ENCODE measurements at regions not wholly inside any gene's neighbourhood (a gene's known extent, or its start where the extent isn't known, plus 50 kb on each side); places are given as distances from the start of the nearest gene placed in this dataset.

DNA sequence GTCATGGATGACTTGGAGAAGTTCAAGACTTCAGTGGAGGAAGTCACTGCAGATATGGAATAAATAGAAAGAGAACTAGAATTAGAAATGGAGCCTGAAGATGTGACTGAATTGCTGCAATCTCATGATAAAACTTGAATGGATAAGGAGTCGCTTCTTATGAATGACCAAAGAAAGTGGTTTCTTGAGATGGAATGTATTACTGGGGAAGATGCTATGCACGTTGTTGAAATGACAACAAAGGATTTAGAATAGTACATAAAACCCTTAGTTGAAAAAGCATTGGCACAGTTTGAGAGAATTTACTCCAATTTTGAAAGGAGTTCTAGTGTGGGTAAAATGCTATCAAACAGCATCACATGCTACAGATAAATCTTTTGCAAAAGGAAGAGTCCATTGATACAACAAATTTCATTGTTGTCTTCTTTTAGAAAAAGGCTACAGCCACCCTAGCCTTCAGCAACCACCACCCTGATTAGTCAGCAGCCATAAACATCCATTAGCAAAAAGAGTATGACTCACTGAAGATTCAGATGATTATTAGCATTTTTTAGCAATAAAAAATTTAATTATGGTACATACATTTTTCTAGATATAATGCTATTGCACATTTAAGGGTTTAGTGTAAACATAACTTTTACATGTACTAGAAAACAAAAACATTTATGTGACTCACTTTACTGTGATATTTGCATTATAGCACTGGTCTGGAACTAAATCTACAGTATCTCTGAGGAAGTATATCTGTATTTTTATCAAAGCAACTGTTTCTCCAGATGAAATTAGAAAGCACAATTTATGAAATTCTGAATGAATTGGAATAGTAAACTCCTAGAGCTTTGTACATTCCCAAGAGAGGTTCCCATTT lies 110.5 kb upstream of the TACR1 start:
- DNase-seq (ENCODE audit: low spot score) = no peak
- H3K9me2 ChIP-seq (ENCODE audit: insufficient read depth, low read length) = no peaks in the 10 kb centered on the region
- intact Hi-C loops (cut with micrococcal nuclease; ENCODE audit: unreplicated experiment) = no loop called here
- ChIA-PET CTCF (ENCODE audit: unreplicated experiment) (no interaction called here), POLR2A (no interaction called here)
- no peaks in the 10 kb centered on the region for H3K79me2 ChIP-seq (ENCODE audit: insufficient read depth, low read depth, low read length)
- no peak overlapping the region for H3K27ac ChIP-seq (ENCODE audit: low read depth, low read length, poor library complexity, severe bottlenecking)
- peaks cover 25% of the 10 kb centered on the region for H3K4me1 ChIP-seq (ENCODE audit: insufficient read depth, low read length, poor library complexity, severe bottlenecking)
- no peaks in the 10 kb centered on the region for H4K20me1 ChIP-seq (ENCODE audit: insufficient read depth, low read length)
- TF ChIP-seq, protein P1, sequence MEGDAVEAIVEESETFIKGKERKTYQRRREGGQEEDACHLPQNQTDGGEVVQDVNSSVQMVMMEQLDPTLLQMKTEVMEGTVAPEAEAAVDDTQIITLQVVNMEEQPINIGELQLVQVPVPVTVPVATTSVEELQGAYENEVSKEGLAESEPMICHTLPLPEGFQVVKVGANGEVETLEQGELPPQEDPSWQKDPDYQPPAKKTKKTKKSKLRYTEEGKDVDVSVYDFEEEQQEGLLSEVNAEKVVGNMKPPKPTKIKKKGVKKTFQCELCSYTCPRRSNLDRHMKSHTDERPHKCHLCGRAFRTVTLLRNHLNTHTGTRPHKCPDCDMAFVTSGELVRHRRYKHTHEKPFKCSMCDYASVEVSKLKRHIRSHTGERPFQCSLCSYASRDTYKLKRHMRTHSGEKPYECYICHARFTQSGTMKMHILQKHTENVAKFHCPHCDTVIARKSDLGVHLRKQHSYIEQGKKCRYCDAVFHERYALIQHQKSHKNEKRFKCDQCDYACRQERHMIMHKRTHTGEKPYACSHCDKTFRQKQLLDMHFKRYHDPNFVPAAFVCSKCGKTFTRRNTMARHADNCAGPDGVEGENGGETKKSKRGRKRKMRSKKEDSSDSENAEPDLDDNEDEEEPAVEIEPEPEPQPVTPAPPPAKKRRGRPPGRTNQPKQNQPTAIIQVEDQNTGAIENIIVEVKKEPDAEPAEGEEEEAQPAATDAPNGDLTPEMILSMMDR (conservative IDR thresholded peaks at IDR 0.05; ENCODE audit: low read length) = no peak
- TF ChIP-seq EZH2phosphoT487 (IDR thresholded peaks at IDR 0.05; ENCODE audit: borderline replicate concordance, low read depth, low read length) = no peak
- no peak overlapping the region for H3K4me3 ChIP-seq (ENCODE audit: low read depth, low read length, poor library complexity, severe bottlenecking)
- H3K4me2 ChIP-seq (ENCODE audit: low read length) = no peak overlapping the region
- no TSS peak for BruUV-seq (replicated peaks)
- H3K36me3 ChIP-seq (ENCODE audit: insufficient read depth, low read length) = no peaks in the 10 kb centered on the region
- H2AFZ ChIP-seq (ENCODE audit: low read length) = no peak overlapping the region
- no peaks in the 10 kb centered on the region for H3K9me3 ChIP-seq (ENCODE audit: low read length)

DNA sequence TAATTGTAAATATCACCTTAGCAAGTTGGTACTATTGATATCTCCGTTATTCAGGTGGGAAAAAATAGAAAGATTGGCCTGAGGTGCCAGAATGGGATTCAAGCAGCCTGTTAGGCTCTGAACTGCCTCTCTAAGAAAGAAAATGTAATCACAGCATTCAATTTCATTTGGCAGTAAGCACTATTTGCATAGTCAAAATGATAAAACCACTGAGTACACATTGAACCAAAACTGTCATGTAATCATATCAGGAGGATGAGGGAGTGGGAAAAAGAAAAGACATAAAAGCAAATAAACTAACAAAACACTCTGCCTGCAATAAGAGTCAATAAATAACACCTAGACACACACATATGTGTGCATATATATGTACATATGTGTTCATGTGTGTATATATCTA lies 103.9 kb upstream of the TACR1 start:
- intact Hi-C loops (cut with micrococcal nuclease; ENCODE audit: unreplicated experiment) = no loop called here
- no TSS peak for BruUV-seq (replicated peaks)
- Histone ChIP-seq H3K4me1 (ENCODE audit: insufficient read depth, low read length, poor library complexity, severe bottlenecking) (no peaks in the 10 kb centered on the region), H3K9me2 (ENCODE audit: insufficient read depth, low read length) (no peaks in the 10 kb centered on the region), H3K9me3 (ENCODE audit: low read length) (no peaks in the 10 kb centered on the region), H3K4me3 (ENCODE audit: low read depth, low read length, poor library complexity, severe bottlenecking) (no peak overlapping the region), H3K4me2 (ENCODE audit: low read length) (no peak overlapping the region), H3K36me3 (ENCODE audit: insufficient read depth, low read length) (no peaks in the 10 kb centered on the region), H2AFZ (ENCODE audit: low read length) (no peak overlapping the region), H3K79me2 (ENCODE audit: insufficient read depth, low read depth, low read length) (no peaks in the 10 kb centered on the region), H4K20me1 (ENCODE audit: insufficient read depth, low read length) (no peaks in the 10 kb centered on the region; the same call in 1 of the 2 replicates), H3K27ac (ENCODE audit: low read depth, low read length, poor library complexity, severe bottlenecking) (no peak overlapping the region)
- no peak for TF ChIP-seq EZH2phosphoT487 (IDR thresholded peaks at IDR 0.05; ENCODE audit: borderline replicate concordance, low read depth, low read length)
- TF ChIP-seq, protein P1 (conservative IDR thresholded peaks at IDR 0.05; ENCODE audit: low read length) = no peak
- ChIA-PET CTCF (ENCODE audit: unreplicated experiment) (no interaction called here), POLR2A (no interaction called here)
- no peak for DNase-seq (ENCODE audit: low spot score)

DNA sequence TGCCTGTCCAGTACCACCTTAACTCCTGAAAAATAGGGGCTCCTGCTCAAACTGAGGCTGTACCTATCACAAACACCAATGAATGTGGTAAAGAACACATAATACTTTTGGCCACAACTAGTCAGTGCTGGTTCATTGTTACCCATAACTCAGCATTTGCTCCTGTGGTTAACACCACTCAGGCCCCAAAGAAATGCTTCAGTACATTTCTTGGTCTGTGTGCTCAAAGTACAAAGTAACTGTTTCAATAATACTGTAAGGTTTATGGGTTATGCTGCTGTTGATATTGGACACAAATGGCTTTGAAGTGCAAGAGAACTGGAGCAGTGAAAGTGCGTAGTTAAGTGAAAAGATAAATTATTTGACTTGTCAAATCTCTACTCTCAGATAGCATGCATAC lies 95.0 kb upstream of the TACR1 start:
- DNase-seq (ENCODE audit: low spot score) = no peak
- H4K20me1 ChIP-seq (ENCODE audit: insufficient read depth, low read length) = no peaks in the 10 kb centered on the region
- H3K4me2 ChIP-seq (ENCODE audit: low read length) = no peak overlapping the region
- H3K9me3 ChIP-seq (ENCODE audit: low read length) = no peaks in the 10 kb centered on the region
- H3K4me1 ChIP-seq (ENCODE audit: insufficient read depth, low read length, poor library complexity, severe bottlenecking) = no peaks in the 10 kb centered on the region
- no peak overlapping the region for H2AFZ ChIP-seq (ENCODE audit: low read length)
- no peak for TF ChIP-seq EZH2phosphoT487 (IDR thresholded peaks at IDR 0.05; ENCODE audit: borderline replicate concordance, low read depth, low read length)
- TF ChIP-seq, protein P1 (conservative IDR thresholded peaks at IDR 0.05; ENCODE audit: low read length) = no peak
- intact Hi-C loops (cut with micrococcal nuclease; ENCODE audit: unreplicated experiment) = no loop called here
- no peaks in the 10 kb centered on the region for H3K9me2 ChIP-seq (ENCODE audit: insufficient read depth, low read length)
- ChIA-PET CTCF (ENCODE audit: unreplicated experiment) (no interaction called here), POLR2A (no interaction called here)
- H3K4me3 ChIP-seq (ENCODE audit: low read depth, low read length, poor library complexity, severe bottlenecking) = no peak overlapping the region
- no peaks in the 10 kb centered on the region for H3K36me3 ChIP-seq (ENCODE audit: insufficient read depth, low read length)
- no TSS peak for BruUV-seq (replicated peaks)
- H3K27ac ChIP-seq (ENCODE audit: low read depth, low read length, poor library complexity, severe bottlenecking) = no peak overlapping the region
- H3K79me2 ChIP-seq (ENCODE audit: insufficient read depth, low read depth, low read length) = no peaks in the 10 kb centered on the region

All from OCI-LY7 (cell line).